Coronary artery (tissue), 2 donors: ENCODE measurements at regions not wholly inside any gene's neighbourhood (a gene's known extent, or its start where the extent isn't known, plus 50 kb on each side); places are given as distances from the start of the nearest gene placed in this dataset.

ENCODE experiments used
- DNase-seq: peaks from one replicate; pipeline ENCODE4 v3.0.0-alpha.2; 2017; ENCODE audit warnings: low spot score
- H3K27ac ChIP-seq, 2 donors: fragments of 200-600 bp; sonication (generic); one replicate each; pipeline ENCODE4 v1.5.1; 2016 to 2019
- H3K4me3 ChIP-seq: fragments of 200-600 bp; sonication (generic); 2 replicates; pipeline ENCODE4 v1.5.1; 2016; ENCODE audit warnings: mild to moderate bottlenecking, moderate library complexity
- CTCF ChIP-seq: fragments of 200-600 bp; sonication (generic); IDR thresholded peaks from one replicate; pipeline ENCODE4 v1.5.1; 2019; ENCODE audit warnings: antibody characterized with exemption

GRCh38 chr4:10925996-10926395 is 241.4 kb upstream of the CLNK start:
- no peak for TF ChIP-seq CTCF
- Histone ChIP-seq H3K4me3 (no peak overlapping the region), H3K27ac (no peak overlapping the region)
- DNase-seq = no peak

GRCh38 chr4:10924274-10924673 is 239.7 kb upstream of the CLNK start:
- DNase-seq = no peak
- no peak overlapping the region for H3K27ac ChIP-seq
- TF ChIP-seq CTCF = no peak
- no peak overlapping the region for H3K4me3 ChIP-seq

GRCh38 chr4:10917566-10917965 is 233.0 kb upstream of the CLNK start:
- TF ChIP-seq CTCF = no peak
- H3K4me3 ChIP-seq = no peak overlapping the region
- DNase-seq = no peak
- H3K27ac ChIP-seq = no peak overlapping the region

GRCh38 chr4:10898072-10898471 is 213.5 kb upstream of the CLNK start:
- DNase-seq = no peak
- H3K27ac ChIP-seq = no peak overlapping the region
- H3K4me3 ChIP-seq = no peak overlapping the region
- no peak for TF ChIP-seq CTCF

- no peak for DNase-seq
- Histone ChIP-seq H3K27ac (no peak overlapping the region), H3K4me3 (no peak overlapping the region)
- no peak for TF ChIP-seq CTCF
Measured at GRCh38 chr4:10897076-10897475, 212.5 kb upstream of the CLNK start.

- no peak for DNase-seq
- no peak for TF ChIP-seq CTCF
- Histone ChIP-seq H3K27ac (no peak overlapping the region), H3K4me3 (no peak overlapping the region)
Measured at GRCh38 chr4:10893395-10893794, 208.8 kb upstream of the CLNK start.

GRCh38 chr4:10891866-10892265 is 207.3 kb upstream of the CLNK start:
- no peak for TF ChIP-seq CTCF
- Histone ChIP-seq H3K4me3 (no peak overlapping the region), H3K27ac (no peak overlapping the region)
- no peak for DNase-seq
